ENCODE measurements at regions not wholly inside any gene's neighbourhood (a gene's known extent, or its start where the extent isn't known, plus 50 kb on each side); places are given as distances from the start of the nearest gene placed in this dataset.

DNA sequence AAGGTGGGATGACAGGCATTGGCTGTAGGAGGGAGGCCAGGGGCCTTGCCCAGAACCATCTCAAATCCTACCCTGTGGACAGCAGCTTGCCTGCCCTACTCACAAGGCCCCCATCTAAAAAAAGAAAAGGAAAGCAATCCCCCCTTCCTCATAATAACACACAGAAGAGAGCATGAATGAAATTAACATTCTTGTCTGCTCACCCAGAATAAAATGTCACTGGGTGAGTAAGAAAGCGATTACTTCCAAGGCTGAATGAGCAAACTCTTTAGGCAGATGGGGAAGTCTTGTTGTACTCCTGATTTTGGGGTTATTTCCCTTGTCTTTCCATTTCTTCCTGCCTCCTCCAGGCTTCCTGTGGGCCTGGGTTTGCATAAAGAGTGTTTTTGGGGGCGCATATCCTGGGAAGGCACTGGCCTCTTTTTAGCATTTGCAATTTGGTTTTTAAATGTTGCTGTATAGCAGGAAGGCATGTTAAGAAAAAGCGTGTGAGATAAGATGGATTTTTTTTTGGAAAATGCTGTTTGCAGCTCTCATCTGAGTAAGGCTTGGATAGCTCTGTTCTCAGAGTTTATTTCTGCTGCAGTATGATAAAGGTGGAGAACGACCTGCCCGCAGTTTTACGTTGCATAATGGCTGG lies 248.3 kb upstream of the GATB start:
- no peaks in the 10 kb centered on the region for H3K36me3 ChIP-seq
- TF ChIP-seq POLR2AphosphoS5 (IDR thresholded peaks at IDR 0.05) (no peak), POLR2A (IDR thresholded peaks at IDR 0.05) (no peak)
- TF ChIP-seq, protein P1, sequence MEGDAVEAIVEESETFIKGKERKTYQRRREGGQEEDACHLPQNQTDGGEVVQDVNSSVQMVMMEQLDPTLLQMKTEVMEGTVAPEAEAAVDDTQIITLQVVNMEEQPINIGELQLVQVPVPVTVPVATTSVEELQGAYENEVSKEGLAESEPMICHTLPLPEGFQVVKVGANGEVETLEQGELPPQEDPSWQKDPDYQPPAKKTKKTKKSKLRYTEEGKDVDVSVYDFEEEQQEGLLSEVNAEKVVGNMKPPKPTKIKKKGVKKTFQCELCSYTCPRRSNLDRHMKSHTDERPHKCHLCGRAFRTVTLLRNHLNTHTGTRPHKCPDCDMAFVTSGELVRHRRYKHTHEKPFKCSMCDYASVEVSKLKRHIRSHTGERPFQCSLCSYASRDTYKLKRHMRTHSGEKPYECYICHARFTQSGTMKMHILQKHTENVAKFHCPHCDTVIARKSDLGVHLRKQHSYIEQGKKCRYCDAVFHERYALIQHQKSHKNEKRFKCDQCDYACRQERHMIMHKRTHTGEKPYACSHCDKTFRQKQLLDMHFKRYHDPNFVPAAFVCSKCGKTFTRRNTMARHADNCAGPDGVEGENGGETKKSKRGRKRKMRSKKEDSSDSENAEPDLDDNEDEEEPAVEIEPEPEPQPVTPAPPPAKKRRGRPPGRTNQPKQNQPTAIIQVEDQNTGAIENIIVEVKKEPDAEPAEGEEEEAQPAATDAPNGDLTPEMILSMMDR (IDR thresholded peaks at IDR 0.05 in 8 of 11, conservative IDR thresholded peaks at IDR 0.05 in 3 of 11) = no peak
- intact Hi-C loops (cut with DNase I; ENCODE audit: low total_unique reads) = no loop called here
- H3K27ac ChIP-seq = no peak overlapping the region
- H3K4me1 ChIP-seq = peaks cover 0 to 20% (median 11%) of the 10 kb centered on the region in 6 donors
- no peak for DNase-seq
- H3K27me3 ChIP-seq (replicated peaks in 1 of 7) = no peaks in the 10 kb centered on the region
- no peak overlapping the region for H3K4me3 ChIP-seq
- peaks cover 0 to 11% (median 0%) of the 10 kb centered on the region in 8 donors for H3K9me3 ChIP-seq
- WGBS, 5 donors = 77 to 85% (median 80%) methylated on average over 6 of the region's 6 CpGs

DNA sequence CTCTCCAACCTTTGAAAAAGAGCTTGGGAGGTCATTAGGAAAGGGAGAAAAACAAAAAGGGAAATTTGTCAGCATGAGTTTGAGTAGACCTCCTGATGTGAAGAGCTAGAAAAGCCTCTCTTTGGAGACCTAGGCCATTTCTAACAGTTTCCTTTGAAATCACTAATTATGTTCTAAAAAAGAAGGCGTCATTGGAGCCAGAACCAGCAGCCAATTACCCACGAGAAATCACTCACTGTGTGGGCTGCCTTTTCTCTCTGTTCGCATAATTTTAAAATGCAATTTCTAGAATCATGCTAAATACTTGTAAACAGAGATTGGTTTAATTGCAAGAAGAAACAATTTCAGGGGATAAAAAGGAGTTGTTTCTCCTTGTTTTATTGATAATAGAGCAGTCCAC lies 246.3 kb upstream of the GATB start:
- intact Hi-C loops (cut with DNase I; ENCODE audit: low total_unique reads) = no loop called here
- no peak overlapping the region for H3K4me3 ChIP-seq
- WGBS, 5 donors = 87 to 93% (median 89%) methylated on average over 3 of the region's 3 CpGs

DNA sequence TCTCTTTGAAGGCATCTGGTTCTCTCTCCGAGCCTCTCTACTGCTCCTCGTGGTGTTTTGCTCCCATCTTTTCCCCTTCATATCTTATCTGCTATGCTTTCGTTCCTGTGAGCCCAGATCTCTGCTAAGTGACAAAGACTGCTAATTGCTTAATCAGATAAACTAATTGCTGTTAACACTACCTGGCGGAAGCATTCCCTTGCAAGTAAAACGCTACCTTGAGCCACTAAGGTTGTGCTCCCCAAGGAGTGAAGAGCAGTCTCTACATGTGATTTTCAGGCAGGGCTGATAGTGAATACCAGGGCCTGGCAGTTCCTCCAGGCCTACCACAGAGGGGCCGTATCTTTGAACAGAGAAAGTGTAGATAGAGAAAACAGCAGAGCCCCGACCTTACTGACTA lies 244.0 kb upstream of the GATB start:
- WGBS, 5 donors = 76 to 89% (median 83%) methylated on average over 7 of the region's 7 CpGs
- no peaks in the 10 kb centered on the region for H3K36me3 ChIP-seq
- H3K27ac ChIP-seq = no peak overlapping the region
- TF ChIP-seq, protein P1 (IDR thresholded peaks at IDR 0.05 in 8 of 11, conservative IDR thresholded peaks at IDR 0.05 in 3 of 11) = no peak
- TF ChIP-seq POLR2A (IDR thresholded peaks at IDR 0.05) (no peak), POLR2AphosphoS5 (IDR thresholded peaks at IDR 0.05) (no peak)
- peaks cover 0 to 4% (median 0%) of the 10 kb centered on the region in 6 donors for H3K4me1 ChIP-seq
- no peaks in the 10 kb centered on the region for H3K27me3 ChIP-seq (replicated peaks in 1 of 7)
- intact Hi-C loops (cut with DNase I; ENCODE audit: low total_unique reads) = no loop called here
- DNase-seq = no peak
- H3K9me3 ChIP-seq = no peaks in the 10 kb centered on the region
- H3K4me3 ChIP-seq = no peak overlapping the region

More for the DNA sequence above, 246.3 kb upstream of the GATB start:
- TF ChIP-seq POLR2AphosphoS5 (IDR thresholded peaks at IDR 0.05) = no peak
- TF ChIP-seq, protein P1 (IDR thresholded peaks at IDR 0.05 in 8 of 11, conservative IDR thresholded peaks at IDR 0.05 in 3 of 11) = no peak
- TF ChIP-seq POLR2A (IDR thresholded peaks at IDR 0.05) = no peak
- Histone ChIP-seq H3K27ac (no peak overlapping the region), H3K27me3 (replicated peaks in 1 of 7) (no peaks in the 10 kb centered on the region), H3K36me3 (no peaks in the 10 kb centered on the region), H3K4me1 (peaks cover 0 to 16% (median 9%) of the 10 kb centered on the region in 6 donors), H3K9me3 (no peaks in the 10 kb centered on the region)
- no peak for DNase-seq

DNA sequence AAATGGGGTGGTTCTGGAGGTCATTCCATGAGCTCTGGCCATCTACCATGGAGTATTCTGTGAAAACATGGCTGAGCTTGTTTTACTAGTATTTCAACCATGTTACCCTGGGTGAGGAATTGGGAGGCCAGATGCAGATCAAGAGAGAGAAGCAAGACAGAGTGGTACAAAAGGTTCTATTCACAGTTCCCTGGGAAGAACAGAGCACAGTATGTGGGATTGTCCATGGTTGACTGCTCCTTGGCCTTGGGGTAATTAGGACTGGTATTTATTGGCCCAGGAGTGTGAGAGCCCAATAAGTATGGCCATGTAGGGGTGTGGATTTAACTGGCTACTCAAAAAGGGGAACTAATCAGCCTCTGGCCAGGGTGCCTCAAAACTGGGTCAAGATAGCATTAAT lies 239.7 kb upstream of the GATB start:
- Histone ChIP-seq H3K36me3 (no peaks in the 10 kb centered on the region), H3K4me3 (no peak overlapping the region), H3K4me1 (no peaks in the 10 kb centered on the region), H3K27ac (no peak overlapping the region), H3K9me3 (no peaks in the 10 kb centered on the region), H3K27me3 (replicated peaks in 1 of 7) (no peaks in the 10 kb centered on the region)
- no peak for DNase-seq
- intact Hi-C loops (cut with DNase I; ENCODE audit: low total_unique reads) = no loop called here
- TF ChIP-seq, protein P1 (IDR thresholded peaks at IDR 0.05 in 8 of 11, conservative IDR thresholded peaks at IDR 0.05 in 3 of 11) = no peak
- no peak for TF ChIP-seq POLR2A (IDR thresholded peaks at IDR 0.05)
- no peak for TF ChIP-seq POLR2AphosphoS5 (IDR thresholded peaks at IDR 0.05)
